A549 (cell line): ENCODE measurements at regions not wholly inside any gene's neighbourhood (a gene's known extent, or its start where the extent isn't known, plus 50 kb on each side); places are given as distances from the start of the nearest gene placed in this dataset.

Experiments
- ATOH8 ChIP-seq: fragments of 250-450 bp; sonication (Bioruptor Pico); IDR thresholded peaks from 2 replicates; pipeline ENCODE4 v1.5.0; 2020; ENCODE audit warnings: low read depth, mild to moderate bottlenecking, moderate library complexity
- BHLHE40 ChIP-seq: IDR thresholded peaks from 2 replicates; pipeline ENCODE4 v1.6.1; 2012; ENCODE audit warnings: low read depth, low read length, inconsistent platforms
- CBX2 ChIP-seq: fragments of 200-600 bp; sonication (generic); IDR thresholded peaks from 2 replicates; pipeline ENCODE4 v1.6.1; 2016; ENCODE audit warnings: low read depth, mild to moderate bottlenecking, borderline replicate concordance
- CTCF ChIP-seq: fragments of >200 bp; sonication (Bioruptor Twin); formaldehyde crosslinking; IDR thresholded peaks from 3 replicates; pipeline ENCODE4 v1.5.1; 2016
- EP300 ChIP-seq, 2 experiments: fragments of >200 bp; sonication (Bioruptor Twin); formaldehyde crosslinking; IDR thresholded peaks; 2 replicates in 1 of 2; 3 replicates in 1 of 2; pipeline ENCODE4 v1.6.1; 2016 to 2017
- MAFK ChIP-seq: fragments of 450-650 bp; IDR thresholded peaks from 2 replicates; pipeline ENCODE4 v1.6.1; 2014; ENCODE audit not compliant: partially characterized antibody
- MAX ChIP-seq: IDR thresholded peaks from 2 replicates; pipeline ENCODE4 v1.6.1; 2012
- POLR2A ChIP-seq: IDR thresholded peaks from 2 replicates; pipeline ENCODE4 v1.6.1; 2012; ENCODE audit warnings: mild to moderate bottlenecking, low read length
- RAD21 ChIP-seq, 2 experiments: fragments of >200 bp in 1 of 2; sonication (Bioruptor Twin) in 1 of 2; formaldehyde crosslinking in 1 of 2; IDR thresholded peaks in 1 of 2; conservative IDR thresholded peaks in 1 of 2; 2 replicates in 1 of 2; 3 replicates in 1 of 2; pipeline ENCODE4 v1.6.1; 2012 to 2018; ENCODE audit warnings: inconsistent platforms in 1 of 2
- RCOR1 ChIP-seq: fragments of 150-350 bp; IDR thresholded peaks from 2 replicates; pipeline ENCODE4 v1.6.1; 2014; ENCODE audit warnings: antibody characterized with exemption, low read length, low read depth
- REST ChIP-seq: fragments of 200-600 bp; sonication (generic); IDR thresholded peaks from 2 replicates; pipeline ENCODE4 v1.6.1; 2016; ENCODE audit warnings: antibody characterized with exemption, mild to moderate bottlenecking, moderate library complexity
- SMC3 ChIP-seq: fragments of >200 bp; sonication (Bioruptor Twin); formaldehyde crosslinking; IDR thresholded peaks from 3 replicates; pipeline ENCODE4 v1.6.1; 2018; ENCODE audit warnings: inconsistent platforms
- ZFP36 ChIP-seq: fragments of 450-650 bp; IDR thresholded peaks from 2 replicates; pipeline ENCODE4 v1.6.1; 2014; ENCODE audit warnings: borderline replicate concordance; ENCODE audit not compliant: partially characterized antibody

GRCh38 chr17:13884347-13884746 is 185.0 kb upstream of the COX10 start:
- no peak for TF ChIP-seq ATOH8 (CRISPR knock-in tag)
- no peak for TF ChIP-seq CTCF
- TF ChIP-seq REST, result no peak
- TF ChIP-seq MAX, result no peak
- TF ChIP-seq RCOR1, result no peak
- no peak for TF ChIP-seq CBX2
- TF ChIP-seq POLR2A, result no peak
- no peak for TF ChIP-seq SMC3
- TF ChIP-seq RAD21 (conservative IDR thresholded peaks at IDR 0.05 in 1 of 2, IDR thresholded peaks at IDR 0.05 in 1 of 2), result no peak
- TF ChIP-seq MAFK, result no peak
- TF ChIP-seq EP300 (IDR thresholded peaks at IDR 0.05), result no peak
- TF ChIP-seq BHLHE40, result no peak
- TF ChIP-seq ZFP36, result no peak
